ENCODE measurements at regions not wholly inside any gene's neighbourhood (a gene's known extent, or its start where the extent isn't known, plus 50 kb on each side); places are given as distances from the start of the nearest gene placed in this dataset.

DNA sequence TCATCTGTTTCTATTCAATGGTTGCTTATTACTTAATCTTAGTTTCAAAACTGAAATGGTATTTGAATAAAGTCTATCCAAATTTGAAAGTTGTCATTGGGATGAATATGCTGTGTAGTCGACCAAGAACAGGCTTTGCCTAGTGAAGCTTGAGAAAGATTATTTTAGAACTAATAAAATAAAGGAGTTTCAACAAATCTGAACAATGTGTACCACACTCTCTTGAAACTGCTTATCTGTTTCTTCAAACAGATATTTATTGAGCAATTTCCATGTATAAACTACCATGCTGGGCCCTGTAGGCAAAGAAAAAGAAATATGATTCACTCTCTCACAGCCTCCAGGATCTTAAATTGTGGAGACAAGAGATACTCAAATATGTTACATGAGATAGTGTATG, 174.4 kb downstream of the OGFRL1 start:
- TF ChIP-seq, protein P1, sequence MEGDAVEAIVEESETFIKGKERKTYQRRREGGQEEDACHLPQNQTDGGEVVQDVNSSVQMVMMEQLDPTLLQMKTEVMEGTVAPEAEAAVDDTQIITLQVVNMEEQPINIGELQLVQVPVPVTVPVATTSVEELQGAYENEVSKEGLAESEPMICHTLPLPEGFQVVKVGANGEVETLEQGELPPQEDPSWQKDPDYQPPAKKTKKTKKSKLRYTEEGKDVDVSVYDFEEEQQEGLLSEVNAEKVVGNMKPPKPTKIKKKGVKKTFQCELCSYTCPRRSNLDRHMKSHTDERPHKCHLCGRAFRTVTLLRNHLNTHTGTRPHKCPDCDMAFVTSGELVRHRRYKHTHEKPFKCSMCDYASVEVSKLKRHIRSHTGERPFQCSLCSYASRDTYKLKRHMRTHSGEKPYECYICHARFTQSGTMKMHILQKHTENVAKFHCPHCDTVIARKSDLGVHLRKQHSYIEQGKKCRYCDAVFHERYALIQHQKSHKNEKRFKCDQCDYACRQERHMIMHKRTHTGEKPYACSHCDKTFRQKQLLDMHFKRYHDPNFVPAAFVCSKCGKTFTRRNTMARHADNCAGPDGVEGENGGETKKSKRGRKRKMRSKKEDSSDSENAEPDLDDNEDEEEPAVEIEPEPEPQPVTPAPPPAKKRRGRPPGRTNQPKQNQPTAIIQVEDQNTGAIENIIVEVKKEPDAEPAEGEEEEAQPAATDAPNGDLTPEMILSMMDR (IDR thresholded peaks at IDR 0.05): no peak
- TF ChIP-seq EZH2 (IDR thresholded peaks at IDR 0.05; ENCODE audit: borderline replicate concordance, insufficient read depth, low read depth, low read length, poor library complexity, severe bottlenecking): no peak
